HepG2 (cell line): ENCODE measurements at regions not wholly inside any gene's neighbourhood (a gene's known extent, or its start where the extent isn't known, plus 50 kb on each side); places are given as distances from the start of the nearest gene placed in this dataset.

ENCODE experiments used
- ATAC-seq: fragments of 200-7000 bp; cut with Tn5 transposase; 3 replicates; pipeline ENCODE4 v1.9.1; 2020; ENCODE audit warnings: mild to moderate bottlenecking, moderate library complexity
- BruUV-seq: library from RNA; stranded (reverse); fragments of 400-500 nt; replicated peaks from 2 replicates; lab custom pipeline; 2021; lab: Mats Ljungman, UMichigan
- CTCF ChIA-PET: fragments of 300-600 bp; formaldehyde crosslinking; extraction: SDS; loops from one replicate; lab custom pipeline; 2021; ENCODE audit warnings: low total read pairs, inconsistent platforms, low intra/inter-chr PET ratio; lab: Yijun Ruan, JAX
- POLR2A ChIA-PET: fragments of 350-600 bp; sonication (Branson Sonifier 250); formaldehyde crosslinking; loops from one replicate; lab custom pipeline; 2020; ENCODE audit warnings: antibody characterized with exemption, inconsistent platforms; lab: Yijun Ruan, JAX
- DNase-seq: peaks from one replicate; pipeline ENCODE4 v3.0.0-alpha.2; 2015; ENCODE audit warnings: low spot score
- FAIRE-seq: peaks from 3 replicates; lab custom pipeline; 2011; peaks lifted over from hg19 to GRCh38; lab: Jason Lieb, UNC
- H2AFZ ChIP-seq: one replicate; pipeline ENCODE4 v1.6.1; 2011; ENCODE audit warnings: low read length, inconsistent platforms
- H3K27ac ChIP-seq: fragments of 300-600 bp; 3 replicates; pipeline ENCODE4 v1.8.0; 2011; ENCODE audit warnings: mixed run types, mild to moderate bottlenecking, mixed read lengths, low read length, inconsistent platforms; ENCODE audit not compliant: insufficient read depth; ENCODE audit errors: extremely low read length
- H3K27me3 ChIP-seq, 2 experiments: fragments of 200-600 bp in 1 of 2; 2 replicates in 1 of 2; 3 replicates in 1 of 2; pipeline versions ENCODE4 v1.6.0 to v1.8.0; 2011; ENCODE audit warnings: low read length in 2 of 2, mild to moderate bottlenecking in 2 of 2, moderate library complexity in 2 of 2, inconsistent platforms in 1 of 2; ENCODE audit not compliant: insufficient read depth in 2 of 2, control insufficient read depth in 1 of 2
- H3K36me3 ChIP-seq, 2 experiments: fragments of 200-600 bp in 1 of 2; replicated peaks in 1 of 2; 2 replicates in 1 of 2; 3 replicates in 1 of 2; pipeline versions ENCODE4 v1.5.1 to v1.8.0; 2011; ENCODE audit warnings: low read length in 2 of 2, inconsistent platforms in 1 of 2; ENCODE audit not compliant: insufficient read depth in 2 of 2, control insufficient read depth in 1 of 2
- H3K4me1 ChIP-seq: 2 replicates; pipeline ENCODE4 v1.5.1; 2012; ENCODE audit warnings: low read length, inconsistent platforms; ENCODE audit not compliant: insufficient read depth
- H3K4me2 ChIP-seq: 2 replicates; pipeline ENCODE4 v1.6.0; 2011; ENCODE audit warnings: low read depth, low read length, inconsistent platforms
- H3K4me3 ChIP-seq, 3 experiments: fragments of 200-600 bp in 1 of 3; sonication (generic), shearing (Covaris generic) in 1 of 3; replicated peaks in 1 of 3; 2 replicates each; pipeline ENCODE4 v1.5.1; 2011 to 2016; ENCODE audit warnings: low read length in 3 of 3, inconsistent platforms in 2 of 3, low read depth in 2 of 3, mild to moderate bottlenecking in 2 of 3, control low read depth in 1 of 3, mixed read lengths in 1 of 3; ENCODE audit not compliant: insufficient read depth in 1 of 3
- H3K79me2 ChIP-seq: one replicate; pipeline ENCODE4 v1.6.1; 2011; ENCODE audit warnings: low read length, inconsistent platforms; ENCODE audit not compliant: insufficient read depth
- H3K9ac ChIP-seq: 2 replicates; pipeline ENCODE4 v1.6.0; 2011; ENCODE audit warnings: mild to moderate bottlenecking, low read depth, low read length, inconsistent platforms; ENCODE audit not compliant: insufficient read depth
- H3K9me3 ChIP-seq: 2 replicates; pipeline ENCODE4 v1.5.1; 2012; ENCODE audit warnings: mild to moderate bottlenecking, low read length
- H4K20me1 ChIP-seq: 2 replicates; pipeline ENCODE4 v1.6.0; 2011; ENCODE audit warnings: inconsistent platforms, mild to moderate bottlenecking, low read length, moderate library complexity; ENCODE audit not compliant: insufficient read depth
- ATRX ChIP-seq: sonication (generic); formaldehyde crosslinking; IDR thresholded peaks from 2 replicates; pipeline ENCODE4 v1.4.0; 2020; ENCODE audit warnings: missing genetic modification reagents, borderline replicate concordance
- CEBPB ChIP-seq: IDR thresholded peaks from 2 replicates; pipeline ENCODE4 v1.6.1; 2011; ENCODE audit warnings: low read depth, low read length, improper control_type of control experiment, borderline replicate concordance
- GABPB1 ChIP-seq: IDR thresholded peaks from 2 replicates; pipeline ENCODE4 v1.6.1; 2016; ENCODE audit warnings: mild to moderate bottlenecking, missing genetic modification reagents, moderate library complexity, missing compliant biosample characterization
- HHEX ChIP-seq: IDR thresholded peaks from 2 replicates; pipeline ENCODE4 v1.6.1; 2016; ENCODE audit warnings: control low read depth
- MAZ ChIP-seq, 2 experiments: sonication (generic) in 1 of 2; formaldehyde crosslinking in 1 of 2; IDR thresholded peaks; 2 replicates each; pipeline versions ENCODE4 v1.5.0 to v1.6.1; 2012 to 2020; ENCODE audit warnings: low read depth in 2 of 2, mild to moderate bottlenecking in 2 of 2, borderline replicate concordance in 1 of 2, improper control_type of control experiment in 1 of 2, low read length in 1 of 2, missing genetic modification reagents in 1 of 2, moderate library complexity in 1 of 2
- MED1 ChIP-seq: sonication (generic); formaldehyde crosslinking; IDR thresholded peaks from 2 replicates; pipeline ENCODE4 v1.4.0; 2020; ENCODE audit warnings: missing genetic modification reagents
- MZF1 ChIP-seq: sonication (generic); formaldehyde crosslinking; IDR thresholded peaks from 2 replicates; pipeline ENCODE4 v1.8.1; 2023; ENCODE audit warnings: mild to moderate bottlenecking, missing genetic modification reagents, borderline replicate concordance
- PAWR ChIP-seq: sonication (generic); formaldehyde crosslinking; IDR thresholded peaks from 2 replicates; pipeline ENCODE4 v1.4.0; 2020; ENCODE audit warnings: missing genetic modification reagents, mild to moderate bottlenecking, borderline replicate concordance
- ZBTB21 ChIP-seq: sonication (generic); formaldehyde crosslinking; IDR thresholded peaks from 2 replicates; pipeline ENCODE4 v1.4.0; 2020; ENCODE audit warnings: missing genetic modification reagents
- ZFP37 ChIP-seq: sonication (generic); formaldehyde crosslinking; IDR thresholded peaks from 2 replicates; pipeline ENCODE4 v1.4.0; 2020; ENCODE audit warnings: missing genetic modification reagents, borderline replicate concordance
- ZNF34 ChIP-seq: sonication (generic); formaldehyde crosslinking; IDR thresholded peaks from 2 replicates; pipeline ENCODE4 v1.4.0; 2020; ENCODE audit warnings: mild to moderate bottlenecking, missing genetic modification reagents, borderline replicate concordance
- ZNF543 ChIP-seq: sonication (generic); formaldehyde crosslinking; IDR thresholded peaks from 2 replicates; pipeline ENCODE4 v1.4.0; 2020; ENCODE audit warnings: mild to moderate bottlenecking, missing genetic modification reagents
- ZNF562 ChIP-seq: sonication (generic); formaldehyde crosslinking; IDR thresholded peaks from 2 replicates; pipeline ENCODE4 v1.8.0; 2022; ENCODE audit warnings: missing genetic modification reagents, borderline replicate concordance
- ZNF75D ChIP-seq: sonication (generic); formaldehyde crosslinking; IDR thresholded peaks from 2 replicates; pipeline ENCODE4 v1.8.1; 2023; ENCODE audit warnings: missing genetic modification reagents, mild to moderate bottlenecking, borderline replicate concordance
- ZNF773 ChIP-seq: sonication (generic); formaldehyde crosslinking; IDR thresholded peaks from 2 replicates; pipeline ENCODE4 v1.4.0; 2020; ENCODE audit warnings: missing genetic modification reagents, borderline replicate concordance
- WGBS: methylation state at CpG from one replicate; pipeline ENCODE4 v1.1.6; 2017; ENCODE audit warnings: low lambda C conversion rate; 5-methylcytosine and 5-hydroxymethylcytosine counted together
- in situ Hi-C: cut with HindIII; loops from 2 replicates; pipeline ENCODE4 v1.10.0; 2017; ENCODE audit warnings: low pct_unique_long_range_greater_than_20kb; ENCODE audit not compliant: extremely low pct_ligation_motif_present
- intact Hi-C: fragments of 100-400 bp; cut with micrococcal nuclease; formaldehyde crosslinking; loops from one replicate; pipeline ENCODE4 v1.10.0; 2022; ENCODE audit not compliant: unreplicated experiment
- TF ChIP-seq, protein P1 (sequence below): sonication (generic); formaldehyde crosslinking; IDR thresholded peaks from 2 replicates; pipeline ENCODE4 v1.8.0; 2022; ENCODE audit warnings: missing genetic modification reagents, mild to moderate bottlenecking, borderline replicate concordance
- TF ChIP-seq, protein P2 (sequence below): sonication (generic); formaldehyde crosslinking; IDR thresholded peaks from 2 replicates; pipeline ENCODE4 v1.8.1; 2023; ENCODE audit warnings: mild to moderate bottlenecking, missing genetic modification reagents, borderline replicate concordance
- TF ChIP-seq, protein P3 (sequence below): sonication (generic); formaldehyde crosslinking; IDR thresholded peaks from 2 replicates; pipeline ENCODE4 v1.4.0; 2020; ENCODE audit warnings: missing genetic modification reagents
- TF ChIP-seq, protein P4 (sequence below): sonication (generic); formaldehyde crosslinking; IDR thresholded peaks from 2 replicates; pipeline ENCODE4 v1.4.0; 2020; ENCODE audit warnings: mild to moderate bottlenecking, missing genetic modification reagents

DNA sequence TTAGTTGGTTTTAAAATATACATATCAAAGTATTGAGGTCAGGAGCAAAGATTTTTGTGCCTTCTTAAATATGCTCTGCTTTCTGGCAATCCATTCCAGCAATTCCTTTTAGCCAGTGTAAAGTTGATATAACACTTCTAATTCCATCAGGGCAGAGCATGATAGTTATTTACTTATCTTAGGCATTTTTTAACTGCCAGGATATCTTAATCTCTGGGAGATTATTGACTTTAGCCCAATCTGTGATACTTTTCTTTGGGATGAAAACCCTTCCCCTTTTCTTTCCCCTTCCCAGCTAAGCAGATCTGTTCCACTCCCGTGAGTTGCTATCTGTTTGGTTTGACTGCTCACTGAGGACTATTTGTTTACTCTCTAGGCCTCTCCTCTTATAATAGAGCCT is 168.7 kb upstream of the RSPO3 start:
- TF ChIP-seq CEBPB = no peak
- TF ChIP-seq, protein P1, sequence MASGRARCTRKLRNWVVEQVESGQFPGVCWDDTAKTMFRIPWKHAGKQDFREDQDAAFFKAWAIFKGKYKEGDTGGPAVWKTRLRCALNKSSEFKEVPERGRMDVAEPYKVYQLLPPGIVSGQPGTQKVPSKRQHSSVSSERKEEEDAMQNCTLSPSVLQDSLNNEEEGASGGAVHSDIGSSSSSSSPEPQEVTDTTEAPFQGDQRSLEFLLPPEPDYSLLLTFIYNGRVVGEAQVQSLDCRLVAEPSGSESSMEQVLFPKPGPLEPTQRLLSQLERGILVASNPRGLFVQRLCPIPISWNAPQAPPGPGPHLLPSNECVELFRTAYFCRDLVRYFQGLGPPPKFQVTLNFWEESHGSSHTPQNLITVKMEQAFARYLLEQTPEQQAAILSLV (CRISPR knock-in tag) = no peak
- TF ChIP-seq GABPB1 = no peak
- TF ChIP-seq, protein P2, sequence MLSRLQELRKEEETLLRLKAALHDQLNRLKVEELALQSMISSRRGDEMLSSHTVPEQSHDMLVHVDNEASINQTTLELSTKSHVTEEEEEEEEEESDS = no peak
- TF ChIP-seq MED1 (CRISPR knock-in tag) = no peak
- no peak for TF ChIP-seq ATRX (CRISPR knock-in tag)
- TF ChIP-seq ZNF562 (CRISPR knock-in tag) = no peak
- no peak for TF ChIP-seq ZNF75D (CRISPR knock-in tag)
- TF ChIP-seq ZNF543 (CRISPR knock-in tag) = no peak
- no peak for TF ChIP-seq MAZ (IDR thresholded peaks at IDR 0.05; ENCODE audit: borderline replicate concordance, low read depth, low read length)
- TF ChIP-seq MAZ (CRISPR knock-in tag; IDR thresholded peaks at IDR 0.05; ENCODE audit: low read depth) = no peak
- no peak for TF ChIP-seq ZNF34 (CRISPR knock-in tag)
- TF ChIP-seq ZFP37 (CRISPR knock-in tag) = no peak
- no peak for TF ChIP-seq PAWR (CRISPR knock-in tag)
- TF ChIP-seq, protein P3, sequence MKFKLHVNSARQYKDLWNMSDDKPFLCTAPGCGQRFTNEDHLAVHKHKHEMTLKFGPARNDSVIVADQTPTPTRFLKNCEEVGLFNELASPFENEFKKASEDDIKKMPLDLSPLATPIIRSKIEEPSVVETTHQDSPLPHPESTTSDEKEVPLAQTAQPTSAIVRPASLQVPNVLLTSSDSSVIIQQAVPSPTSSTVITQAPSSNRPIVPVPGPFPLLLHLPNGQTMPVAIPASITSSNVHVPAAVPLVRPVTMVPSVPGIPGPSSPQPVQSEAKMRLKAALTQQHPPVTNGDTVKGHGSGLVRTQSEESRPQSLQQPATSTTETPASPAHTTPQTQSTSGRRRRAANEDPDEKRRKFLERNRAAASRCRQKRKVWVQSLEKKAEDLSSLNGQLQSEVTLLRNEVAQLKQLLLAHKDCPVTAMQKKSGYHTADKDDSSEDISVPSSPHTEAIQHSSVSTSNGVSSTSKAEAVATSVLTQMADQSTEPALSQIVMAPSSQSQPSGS (CRISPR knock-in tag) = no peak
- TF ChIP-seq, protein P4, sequence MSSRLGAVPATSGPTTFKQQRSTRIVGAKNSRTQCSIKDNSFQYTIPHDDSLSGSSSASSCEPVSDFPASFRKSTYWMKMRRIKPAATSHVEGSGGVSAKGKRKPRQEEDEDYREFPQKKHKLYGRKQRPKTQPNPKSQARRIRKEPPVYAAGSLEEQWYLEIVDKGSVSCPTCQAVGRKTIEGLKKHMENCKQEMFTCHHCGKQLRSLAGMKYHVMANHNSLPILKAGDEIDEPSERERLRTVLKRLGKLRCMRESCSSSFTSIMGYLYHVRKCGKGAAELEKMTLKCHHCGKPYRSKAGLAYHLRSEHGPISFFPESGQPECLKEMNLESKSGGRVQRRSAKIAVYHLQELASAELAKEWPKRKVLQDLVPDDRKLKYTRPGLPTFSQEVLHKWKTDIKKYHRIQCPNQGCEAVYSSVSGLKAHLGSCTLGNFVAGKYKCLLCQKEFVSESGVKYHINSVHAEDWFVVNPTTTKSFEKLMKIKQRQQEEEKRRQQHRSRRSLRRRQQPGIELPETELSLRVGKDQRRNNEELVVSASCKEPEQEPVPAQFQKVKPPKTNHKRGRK = no peak
- TF ChIP-seq ZBTB21 (CRISPR knock-in tag) = no peak
- no peak for TF ChIP-seq ZNF773 (CRISPR knock-in tag)
- TF ChIP-seq HHEX (CRISPR knock-in tag) = no peak
- no peak for TF ChIP-seq MZF1 (CRISPR knock-in tag)
- H3K9ac ChIP-seq = no peak overlapping the region
- no peak overlapping the region for H2AFZ ChIP-seq
- BruUV-seq = no TSS peak
- intact Hi-C loops (no loop called here), in situ Hi-C loops (no loop called here)
- ChIA-PET CTCF (no interaction called here), POLR2A (no interaction called here)
- H3K4me2 ChIP-seq = no peak overlapping the region
- 0% methylated on average over 1 of the region's 1 CpG for WGBS
- peaks cover 0 to 3% of the 10 kb centered on the region in 2 experiments; a peak in 2 of 5 replicates for H3K27me3 ChIP-seq
- H4K20me1 ChIP-seq = no peaks in the 10 kb centered on the region
- H3K27ac ChIP-seq = no peak overlapping the region
- H3K9me3 ChIP-seq = no peaks in the 10 kb centered on the region
- ATAC-seq (no peak), FAIRE-seq (no peak), DNase-seq (no peak)
- H3K36me3 ChIP-seq = no peaks in the 10 kb centered on the region
- H3K79me2 ChIP-seq = no peaks in the 10 kb centered on the region
- no peak overlapping the region for H3K4me3 ChIP-seq
- no peaks in the 10 kb centered on the region for H3K4me1 ChIP-seq
